Heart left ventricle (tissue), 16 donors: ENCODE measurements at regions not wholly inside any gene's neighbourhood (a gene's known extent, or its start where the extent isn't known, plus 50 kb on each side); places are given as distances from the start of the nearest gene placed in this dataset.

Experiments used
- ATAC-seq, 4 donors: fragments of 200-7000 bp; cut with Tn5 transposase; one replicate each; pipeline ENCODE4 v1.9.1; 2020 to 2022; ENCODE audit warnings: moderate library complexity in 4 of 4, mild to moderate bottlenecking in 3 of 4, moderate number of reproducible peaks in 1 of 4
- DNase-seq, 5 donors: peaks; one replicate each; pipeline ENCODE4 v3.0.0-alpha.2; 2020
- H3K27ac ChIP-seq, 12 donors: fragments of 200-600 bp; sonication (generic) in 4 of 12; one replicate each; pipeline versions ENCODE4 v1.5.0 to v1.8.0; 2016 to 2022; ENCODE audit warnings: mild to moderate bottlenecking in 2 of 12
- H3K27me3 ChIP-seq, 9 donors: fragments of 200-600 bp; sonication (generic) in 2 of 9; one replicate each; pipeline versions ENCODE4 v1.5.1 to v1.8.0; 2016 to 2022; ENCODE audit warnings: mild to moderate bottlenecking in 3 of 9
- H3K36me3 ChIP-seq, 9 donors: fragments of 200-600 bp; sonication (generic) in 2 of 9; one replicate each; pipeline versions ENCODE4 v1.5.0 to v1.8.0; 2018 to 2022; ENCODE audit warnings: mild to moderate bottlenecking in 2 of 9
- H3K4me1 ChIP-seq, 12 donors: fragments of 200-600 bp; sonication (generic) in 4 of 12; one replicate each; pipeline versions ENCODE4 v1.5.0 to v1.8.0; 2016 to 2022; ENCODE audit warnings: mild to moderate bottlenecking in 3 of 12
- H3K4me3 ChIP-seq, 12 donors: fragments of 200-600 bp; sonication (generic) in 4 of 12; one replicate each; pipeline versions ENCODE4 v1.5.0 to v1.8.0; 2017 to 2022; ENCODE audit warnings: mild to moderate bottlenecking in 9 of 12, moderate library complexity in 4 of 12
- H3K9me3 ChIP-seq, 12 donors: fragments of 200-600 bp; sonication (generic) in 4 of 12; one replicate each; pipeline versions ENCODE4 v1.5.0 to v1.8.0; 2016 to 2022; ENCODE audit warnings: mild to moderate bottlenecking in 1 of 12
- CTCF ChIP-seq, 12 donors: fragments of 200-600 bp; sonication (generic) in 4 of 12; IDR thresholded peaks; one replicate each; pipeline versions ENCODE4 v1.5.0 to v1.8.0; 2018 to 2022; ENCODE audit warnings: antibody characterized with exemption in 12 of 12, mild to moderate bottlenecking in 5 of 12
- POLR2A ChIP-seq, 2 donors: fragments of 450-650 bp; IDR thresholded peaks; one replicate each; pipeline ENCODE4 v1.6.1; 2017; ENCODE audit warnings: antibody characterized with exemption in 2 of 2, mild to moderate bottlenecking in 2 of 2, moderate library complexity in 2 of 2
- WGBS, 4 donors: extraction: QIAGEN DNeasy Blood & Tissue Kit in 2 of 4; methylation state at CpG; one replicate each; pipeline versions ENCODE4 v1.1.5 to v1.1.7; 2013 to 2018; 5-methylcytosine and 5-hydroxymethylcytosine counted together
- intact Hi-C, 10 donors: fragments of 100-400 bp; cut with DNase I; formaldehyde crosslinking; loops; one replicate each; pipeline versions ENCODE4 v1.11.1 to v1.14.2; 2022
- donor health status: ischemic (EF 13 %, LVEDD 7.1; RV severe dilation, severe dysfunction).
- donor health status: healthy with polysubstance abuse.
- donor health status: DM: no; HTN: yes; CAD: no.
- donor health status: DM: no; HTN: no; CAD: no.
- donor health status: ischemic (EF 25% LVEDD 6.9; RV normal size, moderate dysfunction).
- donor health status: ischemic (EF 25% LVEDD 5.7; RV mildly dilated, moderate dysfunction).
- donor health status: healthy.
- donor health status: DM: yes; HTN: yes; CAD: no.
- donor health status: ischemic (EF 35%, LVEDD 5.7; RV mildly dilated, moderate dysfunction).
- donor health status: nonischemic (EF 11% LVEDD 7.7; RV severe dilation, severe dysfunction).
- donor health status: DM: yes; HTN: yes; CAD: no.
- donor health status: PGD.
- donor health status: ischemic (EF 29% LVEDD 5.4; RV normal size, mild dysfunction).
- donor health status: nonischemic (EF 23%, LVEDD 6.1; RV moderate dilation, normal function).

- intact Hi-C loops = no loop called here
- TF ChIP-seq POLR2A (IDR thresholded peaks at IDR 0.05) (no peak), CTCF (IDR thresholded peaks at IDR 0.05) (no peak)
- ATAC-seq (no peak), DNase-seq (no peak)
- Histone ChIP-seq H3K9me3 (no peaks in the 10 kb centered on the region), H3K4me1 (peaks cover 0 to 6% (median 0%) of the 10 kb centered on the region in 12 donors), H3K27me3 (peaks cover 58 to 100% (median 93%) of the 10 kb centered on the region in 9 donors), H3K36me3 (no peaks in the 10 kb centered on the region), H3K4me3 (no peak overlapping the region), H3K27ac (no peak overlapping the region)
- 1 to 4% (median 3%) methylated on average over 7 of the region's 7 CpGs for WGBS, 4 donors
Measured at GRCh38 chr6:28811873-28812272, 111.9 kb downstream of the TRIM27 start.

GRCh38 chr6:28812778-28813569 lies 110.8 kb downstream of the TRIM27 start:
- intact Hi-C loops = no loop called here
- no peak overlapping the region for H3K4me3 ChIP-seq

GRCh38 chr6:28814032-28814976 lies 109.5 kb downstream of the TRIM27 start:
- peak overlapping the region in 2 of 12 donors; percentile 7 for H3K4me3 ChIP-seq
- intact Hi-C loops = no loop called here
- peaks cover 54 to 100% (median 94%) of the 10 kb centered on the region in 9 donors for H3K27me3 ChIP-seq
- H3K4me1 ChIP-seq = peaks cover 0 to 6% (median 0%) of the 10 kb centered on the region in 12 donors
- ATAC-seq (no peak), DNase-seq (no peak)
- H3K36me3 ChIP-seq = no peaks in the 10 kb centered on the region
- no peaks in the 10 kb centered on the region for H3K9me3 ChIP-seq
- TF ChIP-seq POLR2A (IDR thresholded peaks at IDR 0.05) = no peak
- no peak for TF ChIP-seq CTCF (IDR thresholded peaks at IDR 0.05)
- 2 to 3% (median 2%) methylated on average over 43 to 49 of the region's 49 CpGs for WGBS, 4 donors
- no peak overlapping the region for H3K27ac ChIP-seq

More at GRCh38 chr6:28812778-28813569, 110.8 kb downstream of the TRIM27 start:
- TF ChIP-seq POLR2A (IDR thresholded peaks at IDR 0.05) (no peak), CTCF (IDR thresholded peaks at IDR 0.05) (no peak)
- 6 to 11% (median 8%) methylated on average over 29 of the region's 29 CpGs for WGBS, 4 donors
- DNase-seq = no peak
- no peaks in the 10 kb centered on the region for H3K36me3 ChIP-seq
- peaks cover 60 to 100% (median 96%) of the 10 kb centered on the region in 9 donors for H3K27me3 ChIP-seq
- H3K4me1 ChIP-seq = peaks cover 0 to 6% (median 0%) of the 10 kb centered on the region in 12 donors
- no peak overlapping the region for H3K27ac ChIP-seq
- H3K9me3 ChIP-seq = no peaks in the 10 kb centered on the region
- no peak for ATAC-seq
